Ishikawa (cell line): ENCODE measurements at regions not wholly inside any gene's neighbourhood (a gene's known extent, or its start where the extent isn't known, plus 50 kb on each side); places are given as distances from the start of the nearest gene placed in this dataset.

Experiments
- EGR1 ChIP-seq: IDR thresholded peaks from 2 replicates; pipeline ENCODE4 v1.6.1; 2012
- EP300 ChIP-seq: IDR thresholded peaks from 2 replicates; pipeline ENCODE4 v1.6.1; 2012; ENCODE audit warnings: borderline replicate concordance
- RAD21 ChIP-seq: IDR thresholded peaks from 2 replicates; pipeline ENCODE4 v1.6.1; 2012; ENCODE audit warnings: low read depth
- REST ChIP-seq: IDR thresholded peaks from 2 replicates; pipeline ENCODE4 v1.6.1; 2012; ENCODE audit warnings: low read depth, mild to moderate bottlenecking
- TAF1 ChIP-seq: IDR thresholded peaks from 2 replicates; pipeline ENCODE4 v1.6.1; 2012; ENCODE audit warnings: low read depth, mild to moderate bottlenecking
- TCF12 ChIP-seq: IDR thresholded peaks from 2 replicates; pipeline ENCODE4 v1.6.1; 2012; ENCODE audit warnings: low read depth
- TEAD4 ChIP-seq: IDR thresholded peaks from 2 replicates; pipeline ENCODE4 v1.6.1; 2012
- YY1 ChIP-seq: IDR thresholded peaks from 2 replicates; pipeline ENCODE4 v1.6.1; 2012; ENCODE audit warnings: low read depth
- ZBTB7A ChIP-seq: IDR thresholded peaks from 2 replicates; pipeline ENCODE4 v1.6.1; 2012; ENCODE audit warnings: low read depth

- TF ChIP-seq TAF1 (no peak), ZBTB7A (no peak), YY1 (no peak), TEAD4 (no peak), RAD21 (no peak), TCF12 (no peak), EP300 (no peak), EGR1 (no peak), REST (no peak)
These were observed 58.5 kb upstream of the LMCD1 start for GRCh38 chr3:8442993-8443650.
